ENCODE measurements at regions not wholly inside any gene's neighbourhood (a gene's known extent, or its start where the extent isn't known, plus 50 kb on each side); places are given as distances from the start of the nearest gene placed in this dataset.
"Not testable (repeated sequence)": the region's sequence is repeated elsewhere in the genome, so short reads cannot be mapped to it uniquely, and the experiment has no call there.

DNA sequence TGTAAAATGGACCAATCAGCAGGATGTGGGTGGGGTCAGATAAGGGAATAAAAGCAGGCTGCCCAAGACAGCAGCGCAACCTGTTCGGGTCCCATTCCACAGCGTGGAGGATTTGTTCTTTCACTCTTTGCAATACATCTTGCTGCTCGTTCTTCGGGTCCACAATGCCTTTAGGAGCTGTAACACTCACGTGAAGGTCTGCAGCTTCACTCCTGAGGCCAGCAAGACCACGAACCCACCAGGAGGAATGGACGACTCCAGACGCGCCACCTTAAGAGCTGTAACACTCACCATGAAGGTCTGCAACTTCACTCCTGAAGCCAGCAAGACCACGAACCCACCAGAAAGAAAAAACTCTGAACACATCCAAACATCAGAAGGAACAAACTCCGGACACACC, 71.5 kb upstream of the PPP2R5C start:
- WGBS = 88% methylated on average over 12 of the region's 12 CpGs
- DNase-seq (ENCODE audit: low spot score); H3K36me3 ChIP-seq (ENCODE audit: control insufficient read depth in 4 of 4, insufficient read depth in 3 of 4, low read depth in 1 of 4, low read length in 3 of 4); H3K27ac ChIP-seq (ENCODE audit: low read depth in 1 of 2, low read length in 2 of 2); H3K9ac ChIP-seq (ENCODE audit: low read depth in 1 of 2, low read length in 2 of 2); H3K4me3 ChIP-seq (ENCODE audit: low read depth in 1 of 3, low read length in 3 of 3); H3K27me3 ChIP-seq (ENCODE audit: control insufficient read depth in 4 of 4, insufficient read depth in 4 of 4, low read length in 3 of 4); H3K4me1 ChIP-seq (ENCODE audit: control insufficient read depth in 4 of 4, insufficient read depth in 4 of 4, low read length in 3 of 4); H3K9me3 ChIP-seq (ENCODE audit: control insufficient read depth in 4 of 4, low read length in 3 of 4): not testable (repeated sequence)

- Histone ChIP-seq H3K36me3 (ENCODE audit: control insufficient read depth in 4 of 4, insufficient read depth in 3 of 4, low read depth in 1 of 4, low read length in 3 of 4) (no peaks in the 10 kb centered on the region), H3K9ac (ENCODE audit: low read depth in 1 of 2, low read length in 2 of 2) (no peak overlapping the region), H3K27ac (ENCODE audit: low read depth in 1 of 2, low read length in 2 of 2) (no peak overlapping the region), H3K4me1 (ENCODE audit: control insufficient read depth in 4 of 4, insufficient read depth in 4 of 4, low read length in 3 of 4) (no peaks in the 10 kb centered on the region), H3K4me3 (ENCODE audit: low read depth in 1 of 3, low read length in 3 of 3) (no peak overlapping the region), H3K9me3 (ENCODE audit: control insufficient read depth in 4 of 4, low read length in 3 of 4) (no peaks in the 10 kb centered on the region), H3K27me3 (ENCODE audit: control insufficient read depth in 4 of 4, insufficient read depth in 4 of 4, low read length in 3 of 4) (no peaks in the 10 kb centered on the region)
- TF ChIP-seq RAD21 (IDR thresholded peaks at IDR 0.05) = no peak
- TF ChIP-seq, protein P1, sequence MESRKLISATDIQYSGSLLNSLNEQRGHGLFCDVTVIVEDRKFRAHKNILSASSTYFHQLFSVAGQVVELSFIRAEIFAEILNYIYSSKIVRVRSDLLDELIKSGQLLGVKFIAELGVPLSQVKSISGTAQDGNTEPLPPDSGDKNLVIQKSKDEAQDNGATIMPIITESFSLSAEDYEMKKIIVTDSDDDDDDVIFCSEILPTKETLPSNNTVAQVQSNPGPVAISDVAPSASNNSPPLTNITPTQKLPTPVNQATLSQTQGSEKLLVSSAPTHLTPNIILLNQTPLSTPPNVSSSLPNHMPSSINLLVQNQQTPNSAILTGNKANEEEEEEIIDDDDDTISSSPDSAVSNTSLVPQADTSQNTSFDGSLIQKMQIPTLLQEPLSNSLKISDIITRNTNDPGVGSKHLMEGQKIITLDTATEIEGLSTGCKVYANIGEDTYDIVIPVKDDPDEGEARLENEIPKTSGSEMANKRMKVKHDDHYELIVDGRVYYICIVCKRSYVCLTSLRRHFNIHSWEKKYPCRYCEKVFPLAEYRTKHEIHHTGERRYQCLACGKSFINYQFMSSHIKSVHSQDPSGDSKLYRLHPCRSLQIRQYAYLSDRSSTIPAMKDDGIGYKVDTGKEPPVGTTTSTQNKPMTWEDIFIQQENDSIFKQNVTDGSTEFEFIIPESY (IDR thresholded peaks at IDR 0.05) = no peak
- TF ChIP-seq HNF4G (IDR thresholded peaks at IDR 0.05) = no peak
- TF ChIP-seq TAF1 (conservative IDR thresholded peaks at IDR 0.05) = no peak
- TF ChIP-seq FOXA1 (IDR thresholded peaks at IDR 0.05) = no peak
- no peak for TF ChIP-seq YY1 (IDR thresholded peaks at IDR 0.05)
- TF ChIP-seq CTCF (IDR thresholded peaks at IDR 0.05; ENCODE audit: low read depth, low read length, missing input control) = no peak
- TF ChIP-seq RXRA (IDR thresholded peaks at IDR 0.05) = no peak
- no peak for TF ChIP-seq NR2F2 (IDR thresholded peaks at IDR 0.05)
- no peak for TF ChIP-seq ATF3 (IDR thresholded peaks at IDR 0.05)
- TF ChIP-seq HNF4A (conservative IDR thresholded peaks at IDR 0.05) = no peak
- no peak for TF ChIP-seq GABPA (IDR thresholded peaks at IDR 0.05 in 1 of 2, conservative IDR thresholded peaks at IDR 0.05 in 1 of 2)
- no peak for TF ChIP-seq FOXA2 (IDR thresholded peaks at IDR 0.05)
- TF ChIP-seq, protein P2, sequence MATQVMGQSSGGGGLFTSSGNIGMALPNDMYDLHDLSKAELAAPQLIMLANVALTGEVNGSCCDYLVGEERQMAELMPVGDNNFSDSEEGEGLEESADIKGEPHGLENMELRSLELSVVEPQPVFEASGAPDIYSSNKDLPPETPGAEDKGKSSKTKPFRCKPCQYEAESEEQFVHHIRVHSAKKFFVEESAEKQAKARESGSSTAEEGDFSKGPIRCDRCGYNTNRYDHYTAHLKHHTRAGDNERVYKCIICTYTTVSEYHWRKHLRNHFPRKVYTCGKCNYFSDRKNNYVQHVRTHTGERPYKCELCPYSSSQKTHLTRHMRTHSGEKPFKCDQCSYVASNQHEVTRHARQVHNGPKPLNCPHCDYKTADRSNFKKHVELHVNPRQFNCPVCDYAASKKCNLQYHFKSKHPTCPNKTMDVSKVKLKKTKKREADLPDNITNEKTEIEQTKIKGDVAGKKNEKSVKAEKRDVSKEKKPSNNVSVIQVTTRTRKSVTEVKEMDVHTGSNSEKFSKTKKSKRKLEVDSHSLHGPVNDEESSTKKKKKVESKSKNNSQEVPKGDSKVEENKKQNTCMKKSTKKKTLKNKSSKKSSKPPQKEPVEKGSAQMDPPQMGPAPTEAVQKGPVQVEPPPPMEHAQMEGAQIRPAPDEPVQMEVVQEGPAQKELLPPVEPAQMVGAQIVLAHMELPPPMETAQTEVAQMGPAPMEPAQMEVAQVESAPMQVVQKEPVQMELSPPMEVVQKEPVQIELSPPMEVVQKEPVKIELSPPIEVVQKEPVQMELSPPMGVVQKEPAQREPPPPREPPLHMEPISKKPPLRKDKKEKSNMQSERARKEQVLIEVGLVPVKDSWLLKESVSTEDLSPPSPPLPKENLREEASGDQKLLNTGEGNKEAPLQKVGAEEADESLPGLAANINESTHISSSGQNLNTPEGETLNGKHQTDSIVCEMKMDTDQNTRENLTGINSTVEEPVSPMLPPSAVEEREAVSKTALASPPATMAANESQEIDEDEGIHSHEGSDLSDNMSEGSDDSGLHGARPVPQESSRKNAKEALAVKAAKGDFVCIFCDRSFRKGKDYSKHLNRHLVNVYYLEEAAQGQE (IDR thresholded peaks at IDR 0.05) = no peak
- TF ChIP-seq, protein P3, sequence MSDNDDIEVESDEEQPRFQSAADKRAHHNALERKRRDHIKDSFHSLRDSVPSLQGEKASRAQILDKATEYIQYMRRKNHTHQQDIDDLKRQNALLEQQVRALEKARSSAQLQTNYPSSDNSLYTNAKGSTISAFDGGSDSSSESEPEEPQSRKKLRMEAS (IDR thresholded peaks at IDR 0.05) = no peak
- no peak for TF ChIP-seq JUND (IDR thresholded peaks at IDR 0.05)
- 23% methylated on average over 1 of the region's 1 CpG for WGBS
- DNase-seq (ENCODE audit: low spot score) = no peak
Measured at GRCh38 chr14:101695659-101696058, 65.8 kb upstream of the PPP2R5C start.
